Right ventricle myocardium superior (tissue), 1 donor: ENCODE measurements at regions not wholly inside any gene's neighbourhood (a gene's known extent, or its start where the extent isn't known, plus 50 kb on each side); places are given as distances from the start of the nearest gene placed in this dataset.
A peak's percentile ranks its signal among the peaks of the same experiment; 100 is the strongest.
"Not testable (repeated sequence)": the region's sequence is repeated elsewhere in the genome, so short reads cannot be mapped to it uniquely, and the experiment has no call there.

Source experiments
- ATAC-seq: fragments of 200-7000 bp; cut with Tn5 transposase; one replicate; pipeline ENCODE4 v1.9.1; 2020; ENCODE audit warnings: mild to moderate bottlenecking; ENCODE audit not compliant: poor library complexity
- DNase-seq: peaks from one replicate; pipeline ENCODE4 v3.0.0-alpha.2; 2020
- intact Hi-C: fragments of 100-400 bp; cut with DNase I; formaldehyde crosslinking; loops from one replicate; pipeline ENCODE4 v1.11.2; 2022
- donor health status: DM: no; HTN: yes; CAD: no; lungs with severe emphysema.

DNA sequence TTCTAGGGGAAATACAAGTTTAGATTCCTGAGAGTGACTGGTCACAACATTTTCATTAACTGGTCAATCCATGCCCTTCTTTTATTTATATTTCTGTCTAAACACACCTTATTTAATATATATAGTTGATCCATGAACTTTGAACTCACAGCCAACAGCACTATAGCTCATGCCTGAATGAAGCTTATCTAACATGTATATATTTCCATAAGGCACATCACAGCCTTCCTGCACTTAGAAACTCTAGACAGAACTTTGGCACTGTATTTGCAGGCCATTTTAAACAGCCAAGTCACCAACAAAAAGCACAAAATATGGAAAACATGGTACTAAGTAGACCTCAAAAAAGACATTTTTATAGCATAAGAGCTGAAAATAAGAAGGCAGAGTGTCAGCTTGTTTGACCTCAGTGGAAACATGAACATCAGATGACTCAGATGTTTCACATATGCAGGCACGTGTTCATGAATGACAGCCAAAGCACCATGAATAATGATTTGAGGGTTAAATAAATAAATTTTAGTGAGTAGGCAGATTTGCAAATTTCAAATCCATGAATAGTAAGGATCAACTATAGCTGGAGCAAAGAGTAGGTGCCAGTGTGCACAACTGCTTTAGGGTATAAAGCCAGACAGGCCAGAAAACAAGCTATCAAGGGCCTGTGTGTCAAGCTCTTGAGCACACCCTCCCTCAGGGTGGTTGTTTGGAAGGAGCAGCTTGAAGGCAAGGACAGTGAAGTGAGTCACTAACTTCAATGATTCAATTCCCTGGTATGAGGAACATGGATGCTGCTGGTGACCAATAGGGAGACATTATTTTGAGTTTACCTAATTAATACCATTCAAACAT is 88.9 kb upstream of the NT5E start:
- DNase-seq (no peak), ATAC-seq (peak; percentile 60)
- intact Hi-C loops = no loop called here

DNA sequence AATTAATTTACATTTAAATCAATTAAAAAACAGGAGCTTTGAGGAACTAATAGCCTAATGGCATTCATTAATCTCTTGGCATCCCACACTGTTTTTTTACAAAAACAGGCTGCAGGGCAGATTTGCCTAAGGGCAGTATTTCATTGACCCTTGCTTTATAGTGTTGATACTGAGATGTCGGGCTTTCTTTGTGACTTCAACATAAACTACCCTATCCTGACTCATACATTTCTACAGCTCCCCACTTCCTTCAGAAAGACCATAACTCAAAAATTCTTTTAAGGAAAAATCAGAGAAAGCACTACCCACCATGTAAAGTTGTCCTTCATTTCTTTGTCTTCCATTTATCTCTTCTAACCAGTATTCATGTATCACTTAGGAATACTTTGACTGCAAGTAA is 92.2 kb upstream of the NT5E start:
- intact Hi-C loops = no loop called here
- no peak for DNase-seq
- ATAC-seq = no peak

GRCh38 chr6:85356743-85357142 is 93.1 kb upstream of the NT5E start:
- ATAC-seq, DNase-seq, intact Hi-C loops: not testable (repeated sequence)

- DNase-seq (no peak), ATAC-seq (no peak)
- intact Hi-C loops = loop anchor here (2.0 kb wide), 1 partner anchor 127 kb away; no protein-coding TSS in a partner anchor
These were observed 94.1 kb upstream of the NT5E start for GRCh38 chr6:85355816-85356215.

DNA sequence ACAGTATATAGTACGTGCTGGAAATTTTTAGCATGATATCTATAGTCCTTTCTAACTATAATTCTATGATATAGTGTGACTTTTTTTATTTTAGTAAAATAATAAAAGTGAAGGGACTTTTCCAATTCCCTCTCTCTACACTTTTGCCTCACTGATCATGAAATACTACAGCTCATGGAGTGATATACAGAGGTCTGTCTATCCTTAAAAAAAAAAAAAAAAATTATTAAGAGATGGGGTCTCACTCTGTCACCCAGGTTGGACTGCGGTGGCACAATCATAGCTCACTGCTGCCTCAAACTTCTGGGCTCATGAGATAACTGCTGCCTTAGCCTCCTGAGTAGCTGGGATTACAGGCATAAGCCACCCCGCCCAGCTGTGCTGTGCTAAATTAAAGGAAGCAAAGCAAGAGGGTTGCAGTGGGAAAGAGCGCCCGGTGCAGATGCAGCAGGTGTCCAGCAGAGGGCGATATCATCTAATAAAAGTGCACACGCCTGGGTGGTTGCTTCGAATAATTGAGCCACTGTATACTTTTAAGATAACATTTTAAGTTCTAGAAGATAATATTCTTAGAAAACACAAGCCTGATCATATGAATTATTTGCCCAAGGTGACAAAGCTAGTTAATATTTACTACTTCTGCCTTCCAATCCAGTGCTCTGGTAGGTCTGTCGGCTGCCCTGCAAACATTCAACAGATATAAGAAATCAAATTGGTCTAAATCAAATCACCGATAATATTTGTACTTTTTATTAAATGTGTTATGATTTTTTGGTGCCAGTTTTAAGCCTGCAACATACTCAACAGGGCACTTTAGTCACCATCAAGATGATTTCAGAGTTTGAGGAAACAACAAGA is 94.9 kb upstream of the NT5E start:
- intact Hi-C loops = loop anchor here (2.0 kb wide), 1 partner anchor 128 kb away; no protein-coding TSS in a partner anchor
- peak; percentile 79 for DNase-seq
- ATAC-seq = peak; percentile 92

- no peak for ATAC-seq
- no peak for DNase-seq
- intact Hi-C loops = no loop called here
These were observed 96.9 kb upstream of the NT5E start for GRCh38 chr6:85353012-85353411.

DNA sequence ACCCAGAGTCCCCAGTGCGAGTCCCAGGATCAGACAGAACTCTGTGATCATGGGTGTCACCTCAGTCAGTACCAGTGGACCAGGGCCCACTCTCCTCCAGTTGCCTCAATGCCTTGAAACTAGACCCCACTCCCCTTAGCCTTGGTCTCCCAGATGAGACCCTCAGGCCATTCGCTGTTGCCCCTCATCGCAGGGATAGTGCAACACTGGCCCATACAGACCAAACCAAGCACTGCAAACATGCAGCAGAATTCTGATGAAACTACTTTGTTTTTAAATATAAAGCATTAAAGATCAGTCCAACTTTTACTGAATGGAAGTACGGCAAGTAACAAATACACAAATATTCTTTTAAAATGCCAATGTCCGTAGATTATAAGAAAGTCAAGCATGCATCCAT is 101.2 kb upstream of the NT5E start:
- ATAC-seq (no peak), DNase-seq (no peak)
- intact Hi-C loops = no loop called here

- intact Hi-C loops = no loop called here
- ATAC-seq (no peak), DNase-seq (no peak)
These were observed 102.1 kb upstream of the NT5E start for GRCh38 chr6:85347812-85348211.

DNA sequence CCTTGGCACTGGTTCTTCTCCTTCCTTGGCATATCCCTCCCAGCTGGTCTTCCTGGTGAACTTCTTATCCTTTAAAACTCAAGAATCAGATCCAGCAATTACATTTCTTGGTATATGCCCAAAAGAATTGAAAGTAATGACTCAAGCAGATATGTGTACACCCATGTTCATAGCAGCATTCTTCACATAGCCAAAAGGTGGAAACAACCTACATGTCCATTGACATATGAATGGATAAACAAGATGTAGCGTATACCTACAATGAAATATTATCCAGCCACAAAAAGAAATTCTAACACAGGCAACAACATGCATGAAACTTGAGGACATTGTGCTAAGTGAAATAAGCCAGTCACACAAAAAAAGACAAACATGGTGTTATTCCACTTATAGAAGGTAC is 103.7 kb upstream of the NT5E start:
- DNase-seq (no peak), ATAC-seq (no peak)
- intact Hi-C loops = no loop called here

DNA sequence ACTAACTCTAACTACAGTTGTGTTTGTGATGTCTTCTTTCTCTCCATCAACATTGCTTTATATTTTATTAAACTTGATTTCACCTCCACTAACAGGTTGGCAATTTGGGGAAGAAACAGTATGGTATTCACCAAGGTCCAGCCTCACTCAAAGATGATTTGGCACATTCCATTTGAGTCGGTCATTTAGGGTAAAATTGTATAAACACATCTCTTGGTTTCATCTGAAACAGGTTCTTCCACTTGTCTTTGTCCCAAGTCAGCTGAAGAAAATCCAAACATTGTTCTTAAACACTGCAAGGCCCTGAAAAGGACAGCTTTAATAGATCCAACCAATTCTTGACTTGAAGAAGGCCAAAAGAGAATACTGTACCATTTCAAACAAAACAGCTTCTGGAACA is 104.9 kb upstream of the NT5E start:
- ATAC-seq = no peak
- intact Hi-C loops = no loop called here
- DNase-seq = no peak

- ATAC-seq (no peak), DNase-seq (no peak)
- intact Hi-C loops = no loop called here
These were observed 106.5 kb upstream of the NT5E start for GRCh38 chr6:85343428-85343827.

- DNase-seq (no peak), ATAC-seq (no peak)
- intact Hi-C loops = no loop called here
These were observed 120.7 kb upstream of the NT5E start for GRCh38 chr6:85329196-85329595.

- intact Hi-C loops, ATAC-seq, DNase-seq: not testable (repeated sequence)
These were observed 124.1 kb upstream of the NT5E start for GRCh38 chr6:85325811-85326210.

- DNase-seq = peak; percentile 61
- intact Hi-C loops = no loop called here
- ATAC-seq = peak; percentile 64
These were observed 126.3 kb upstream of the NT5E start for GRCh38 chr6:85323435-85324040.

DNA sequence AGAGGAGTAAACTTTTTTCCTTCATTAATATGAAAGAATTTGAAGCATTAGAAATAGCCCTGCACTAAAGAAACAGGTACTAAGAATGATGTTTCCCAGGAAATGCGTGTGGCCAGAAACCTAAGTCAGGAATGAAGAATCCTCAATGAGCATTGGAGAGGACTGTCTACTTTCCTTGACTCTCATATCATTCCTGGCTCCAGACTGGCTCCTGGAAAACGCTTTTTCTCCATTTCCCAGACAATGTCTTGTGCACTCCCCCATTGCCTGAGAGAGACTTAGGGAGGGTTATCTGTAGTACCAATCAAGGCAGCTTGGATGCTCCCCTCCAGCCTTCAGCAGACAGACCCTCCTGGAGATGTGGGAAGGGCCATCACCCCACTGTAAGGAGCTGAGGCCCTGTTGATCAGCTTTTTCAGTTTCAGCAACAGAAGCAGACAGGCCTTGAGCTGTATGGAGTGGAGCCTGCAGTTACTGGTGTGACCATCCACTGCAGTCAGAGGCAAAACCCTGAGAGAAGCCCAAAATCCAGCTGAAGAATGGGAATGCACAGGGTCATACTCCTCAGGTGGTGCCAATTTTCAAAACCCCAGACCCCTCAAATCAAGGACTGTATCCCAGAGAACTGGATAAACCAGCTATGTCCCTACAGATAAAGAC is 127.3 kb upstream of the NT5E start:
- no peak for DNase-seq
- no peak for ATAC-seq
- intact Hi-C loops = no loop called here

DNA sequence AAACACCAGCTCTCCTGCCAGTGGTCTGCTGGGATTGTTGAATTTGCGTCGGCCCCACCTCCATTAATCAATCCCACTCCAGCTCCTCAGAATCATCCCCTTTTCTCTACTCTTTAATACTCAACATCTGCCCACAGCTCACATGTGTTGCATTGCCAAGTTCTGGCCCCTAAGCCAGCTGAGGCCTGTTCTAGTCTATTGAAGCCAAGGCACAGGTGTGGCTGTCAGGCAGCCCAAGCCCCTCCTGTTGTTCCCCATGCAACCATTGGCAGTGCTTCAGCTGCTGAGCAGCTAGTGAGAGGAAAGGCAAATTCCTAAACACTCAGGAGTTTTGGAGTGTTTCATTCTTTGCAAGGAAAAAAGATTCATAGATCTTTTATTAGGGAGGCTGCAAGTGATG is 128.0 kb upstream of the NT5E start:
- intact Hi-C loops = no loop called here
- DNase-seq (no peak), ATAC-seq (no peak)

- intact Hi-C loops = no loop called here
These were observed 135.3 kb upstream of the NT5E start for GRCh38 chr6:85314586-85314985.

GRCh38 chr6:85300581-85300980 is 149.3 kb upstream of the NT5E start:
- no peak for DNase-seq
- intact Hi-C loops = no loop called here
- ATAC-seq = no peak

More at GRCh38 chr6:85314586-85314985, 135.3 kb upstream of the NT5E start:
- peak; percentile 22 for DNase-seq
- no peak for ATAC-seq

GRCh38 chr6:85298553-85298952 is 151.3 kb upstream of the NT5E start:
- DNase-seq (no peak), ATAC-seq (no peak)
- intact Hi-C loops = no loop called here
